SK-N-SH (cell line): ENCODE measurements at regions not wholly inside any gene's neighbourhood (a gene's known extent, or its start where the extent isn't known, plus 50 kb on each side); places are given as distances from the start of the nearest gene placed in this dataset.

Source experiments
- CTCF ChIA-PET: fragments of 300-600, 350-600 bp; formaldehyde crosslinking; extraction: SDS; loops from one replicate; lab custom pipeline; 2021; lab: Yijun Ruan, JAX
- POLR2A ChIA-PET: fragments of 350-600 bp; sonication (Branson Sonifier 250); formaldehyde crosslinking; extraction: SDS; loops from one replicate; lab custom pipeline; 2020; ENCODE audit warnings: antibody characterized with exemption, inconsistent platforms; lab: Yijun Ruan, JAX
- DNase-seq: peaks from one replicate; pipeline ENCODE4 v3.0.0; 2012
- H2AFZ ChIP-seq: fragments of 200-600 bp; sonication (generic); 2 replicates; pipeline ENCODE4 v1.8.1; 2016; ENCODE audit warnings: antibody characterized with exemption, mild to moderate bottlenecking, low read depth
- H3F3A ChIP-seq: fragments of 200-600 bp; sonication (generic); replicated peaks from 2 replicates; pipeline ENCODE3; 2016; ENCODE audit warnings: antibody characterized with exemption, mild to moderate bottlenecking; ENCODE audit not compliant: insufficient read depth
- H3K27ac ChIP-seq, 2 experiments: fragments of 200-500 bp in 1 of 2; fragments of 200-600 bp in 1 of 2; sonication (Bioruptor generic) in 1 of 2; sonication (generic), shearing (Covaris generic) in 1 of 2; 2 replicates each; pipeline versions ENCODE4 v1.5.1 to v1.6.1; 2014 to 2016; ENCODE audit warnings: low read depth in 2 of 2, inconsistent platforms in 1 of 2, low read length in 1 of 2, mild to moderate bottlenecking in 1 of 2, mixed read lengths in 1 of 2
- H3K27me3 ChIP-seq: fragments of 200-600 bp; sonication (generic), shearing (Covaris generic); 2 replicates; pipeline ENCODE4 v1.6.1; 2016; ENCODE audit warnings: mixed run types; ENCODE audit not compliant: insufficient read depth
- H3K36me3 ChIP-seq, 2 experiments: fragments of 200-500 bp in 1 of 2; fragments of 200-600 bp in 1 of 2; sonication (Bioruptor generic) in 1 of 2; sonication (generic) in 1 of 2; replicated peaks in 1 of 2; 2 replicates each; pipeline versions ENCODE3 to v1.5.1; 2014 to 2016; ENCODE audit warnings: low read length in 1 of 2, mild to moderate bottlenecking in 1 of 2; ENCODE audit not compliant: insufficient read depth in 2 of 2, control insufficient read depth in 1 of 2
- H3K4me1 ChIP-seq, 2 experiments: fragments of 200-500 bp in 1 of 2; fragments of 200-600 bp in 1 of 2; sonication (Bioruptor generic) in 1 of 2; sonication (generic), shearing (Covaris generic) in 1 of 2; 2 replicates each; pipeline versions ENCODE4 v1.5.1 to v1.6.1; 2014 to 2016; ENCODE audit warnings: low read depth in 1 of 2, low read length in 1 of 2, mixed run types in 1 of 2; ENCODE audit not compliant: insufficient read depth in 2 of 2, control insufficient read depth in 1 of 2
- H3K4me2 ChIP-seq: fragments of 200-600 bp; sonication (generic), shearing (Covaris generic); 2 replicates; pipeline ENCODE4 v1.6.1; 2017; ENCODE audit warnings: mixed run types
- H3K4me3 ChIP-seq, 2 experiments: fragments of 200-500 bp in 1 of 2; fragments of 200-600 bp in 1 of 2; sonication (Bioruptor generic) in 1 of 2; sonication (generic), shearing (Covaris generic) in 1 of 2; 2 replicates each; pipeline versions ENCODE4 v1.5.1 to v1.8.1; 2014 to 2016; ENCODE audit warnings: low read depth in 2 of 2, inconsistent platforms in 1 of 2, low read length in 1 of 2, mild to moderate bottlenecking in 1 of 2, mixed read lengths in 1 of 2, moderate library complexity in 1 of 2
- H3K79me2 ChIP-seq: fragments of 200-600 bp; sonication (generic); 2 replicates; pipeline ENCODE4 v1.8.1; 2017; ENCODE audit warnings: mild to moderate bottlenecking; ENCODE audit not compliant: insufficient read depth
- H3K9ac ChIP-seq: fragments of 200-600 bp; sonication (generic); 2 replicates; pipeline ENCODE4 v1.6.1; 2017; ENCODE audit warnings: mixed run types
- H3K9me2 ChIP-seq: fragments of 200-600 bp; sonication (generic); 2 replicates; pipeline ENCODE4 v1.6.1; 2017; ENCODE audit warnings: mixed run types
- H3K9me3 ChIP-seq: fragments of 200-600 bp; sonication (generic); 2 replicates; pipeline ENCODE4 v1.6.1; 2017; ENCODE audit warnings: mixed run types, mild to moderate bottlenecking, moderate library complexity
- H4K20me1 ChIP-seq: fragments of 200-600 bp; sonication (generic); 2 replicates; pipeline ENCODE4 v1.6.1; 2017; ENCODE audit warnings: mild to moderate bottlenecking, mixed run types; ENCODE audit not compliant: insufficient read depth
- CTCF ChIP-seq: fragments of 200-600 bp; sonication (generic); IDR thresholded peaks from 2 replicates; pipeline ENCODE4 v1.6.1; 2017; ENCODE audit warnings: antibody characterized with exemption, mild to moderate bottlenecking, moderate library complexity
- FOSL2 ChIP-seq: IDR thresholded peaks from 2 replicates; pipeline ENCODE4 v1.4.0; 2012; ENCODE audit warnings: low read depth, mild to moderate bottlenecking, moderate library complexity, borderline replicate concordance
- FOXM1 ChIP-seq: IDR thresholded peaks from 2 replicates; pipeline ENCODE4 v1.4.0; 2012; ENCODE audit warnings: low read depth, mild to moderate bottlenecking
- JUND ChIP-seq: IDR thresholded peaks from 2 replicates; pipeline ENCODE4 v1.4.0; 2012
- MEF2A ChIP-seq: IDR thresholded peaks from 2 replicates; pipeline ENCODE4 v1.4.0; 2012; ENCODE audit warnings: low read depth, borderline replicate concordance
- MXI1 ChIP-seq: IDR thresholded peaks from 2 replicates; pipeline ENCODE4 v1.6.1; 2012; ENCODE audit warnings: mild to moderate bottlenecking, low read depth, low read length, improper control_type of control experiment
- POLR2AphosphoS5 ChIP-seq: IDR thresholded peaks from 2 replicates; pipeline ENCODE4 v1.6.1; 2012; ENCODE audit warnings: low read depth, low read length
- REST ChIP-seq: IDR thresholded peaks from 2 replicates; pipeline ENCODE4 v1.6.1; 2012; ENCODE audit warnings: mild to moderate bottlenecking, low read depth, low read length, moderate library complexity
- RFX5 ChIP-seq: IDR thresholded peaks from 2 replicates; pipeline ENCODE4 v1.6.1; 2012; ENCODE audit warnings: mild to moderate bottlenecking, improper control_type of control experiment, low read length
- SIN3A ChIP-seq: IDR thresholded peaks from 2 replicates; pipeline ENCODE4 v1.6.1; 2012; ENCODE audit warnings: low read depth, mild to moderate bottlenecking, low read length, moderate library complexity, borderline replicate concordance
- SMC3 ChIP-seq: IDR thresholded peaks from 2 replicates; pipeline ENCODE4 v1.6.1; 2012; ENCODE audit warnings: low read depth, low read length, improper control_type of control experiment
- TAF1 ChIP-seq: IDR thresholded peaks from 2 replicates; pipeline ENCODE4 v1.6.1; 2012; ENCODE audit warnings: low read depth, mild to moderate bottlenecking, low read length, moderate library complexity, borderline replicate concordance
- USF2 ChIP-seq: fragments of 150-350 bp; IDR thresholded peaks from 2 replicates; pipeline ENCODE4 v1.6.1; 2017; ENCODE audit warnings: antibody characterized with exemption, low read length, low read depth, borderline replicate concordance
- YY1 ChIP-seq: IDR thresholded peaks from 2 replicates; pipeline ENCODE4 v1.4.0; 2012; ENCODE audit warnings: low read depth, mild to moderate bottlenecking

GRCh38 chr5:143564417-143564816, 160.9 kb upstream of the NR3C1 start:
- no peaks in the 10 kb centered on the region for H3K36me3 ChIP-seq
- H2AFZ ChIP-seq = no peak overlapping the region; the same call in 1 of the 2 replicates
- no peaks in the 10 kb centered on the region for H3K4me1 ChIP-seq
- CTCF ChIA-PET = no interaction called here
- no peak overlapping the region for H3K4me2 ChIP-seq
- POLR2A ChIA-PET = no interaction called here
- no peak for DNase-seq
- no peak overlapping the region for H3K27ac ChIP-seq
- H3K9ac ChIP-seq = no peak overlapping the region
- H3K79me2 ChIP-seq = no peaks in the 10 kb centered on the region
- no peak for TF ChIP-seq FOXM1
- no peak for TF ChIP-seq USF2
- no peak for TF ChIP-seq JUND
- TF ChIP-seq MXI1 = no peak
- TF ChIP-seq CTCF = no peak
- no peak for TF ChIP-seq FOSL2
- TF ChIP-seq RFX5 = no peak
- TF ChIP-seq YY1 = no peak
- no peak for TF ChIP-seq MEF2A
- no peak for TF ChIP-seq TAF1
- TF ChIP-seq SMC3 = no peak
- TF ChIP-seq POLR2AphosphoS5 = no peak
- TF ChIP-seq SIN3A = no peak
- TF ChIP-seq REST = no peak
- H3K9me3 ChIP-seq = no peaks in the 10 kb centered on the region
- H3K4me3 ChIP-seq = no peak overlapping the region
- no peaks in the 10 kb centered on the region for H3K27me3 ChIP-seq
- no peaks in the 10 kb centered on the region for H3F3A ChIP-seq
- no peaks in the 10 kb centered on the region for H4K20me1 ChIP-seq
- no peaks in the 10 kb centered on the region for H3K9me2 ChIP-seq
